LoVo (cell line): ENCODE measurements at regions not wholly inside any gene's neighbourhood (a gene's known extent, or its start where the extent isn't known, plus 50 kb on each side); places are given as distances from the start of the nearest gene placed in this dataset.
"Not testable (repeated sequence)": the region's sequence is repeated elsewhere in the genome, so short reads cannot be mapped to it uniquely, and the experiment has no call there.

ENCODE experiments used
- DNase-seq: peaks from one replicate; pipeline ENCODE4 v3.0.0-alpha.2; 2016; ENCODE audit warnings: low spot score

- no peak for DNase-seq
Measured at GRCh38 chr1:38175121-38175520, 128.5 kb upstream of the POU3F1 start.

GRCh38 chr1:38173848-38174247 lies 127.3 kb upstream of the POU3F1 start:
- DNase-seq = no peak

GRCh38 chr1:38173157-38173831 lies 126.7 kb upstream of the POU3F1 start:
- DNase-seq = no peak

- DNase-seq = no peak
Measured at GRCh38 chr1:38169121-38169520, 122.5 kb upstream of the POU3F1 start.

- DNase-seq = no peak
Measured at GRCh38 chr1:38168365-38168764, 121.8 kb upstream of the POU3F1 start.

GRCh38 chr1:38166461-38166860 lies 119.9 kb upstream of the POU3F1 start:
- no peak for DNase-seq

- no peak for DNase-seq
Measured at GRCh38 chr1:38153778-38154470, 107.3 kb upstream of the POU3F1 start.

- no peak for DNase-seq
Measured at GRCh38 chr1:38153066-38153777, 106.6 kb upstream of the POU3F1 start.

GRCh38 chr1:38152351-38153065 lies 105.9 kb upstream of the POU3F1 start:
- DNase-seq = no peak

GRCh38 chr1:38151399-38151798 lies 104.8 kb upstream of the POU3F1 start:
- DNase-seq = no peak

GRCh38 chr1:38146079-38146478 lies 99.5 kb upstream of the POU3F1 start:
- DNase-seq = not testable (repeated sequence)

- DNase-seq = no peak
Measured at GRCh38 chr1:38142606-38143005, 96.0 kb upstream of the POU3F1 start.

GRCh38 chr1:38141483-38141882 lies 94.9 kb upstream of the POU3F1 start:
- no peak for DNase-seq

- DNase-seq = no peak
Measured at GRCh38 chr1:38139738-38140487, 93.3 kb upstream of the POU3F1 start.

GRCh38 chr1:38138498-38139233 lies 92.1 kb upstream of the POU3F1 start:
- peak; percentile 62 for DNase-seq

GRCh38 chr1:38137164-38137563 lies 90.6 kb upstream of the POU3F1 start:
- DNase-seq = no peak

- DNase-seq = no peak
Measured at GRCh38 chr1:38135625-38136414, 89.2 kb upstream of the POU3F1 start.

GRCh38 chr1:38134294-38134755 lies 87.7 kb upstream of the POU3F1 start:
- no peak for DNase-seq

- no peak for DNase-seq
Measured at GRCh38 chr1:38133756-38134155, 87.2 kb upstream of the POU3F1 start.

- DNase-seq = no peak
Measured at GRCh38 chr1:38133304-38133703, 86.7 kb upstream of the POU3F1 start.
